IMR-90 (cell line): ENCODE measurements at regions not wholly inside any gene's neighbourhood (a gene's known extent, or its start where the extent isn't known, plus 50 kb on each side); places are given as distances from the start of the nearest gene placed in this dataset.

ENCODE experiments used
- ATAC-seq: fragments of 200-7000 bp; cut with Tn5 transposase; 2 replicates; pipeline ENCODE4 v1.9.1; 2020; ENCODE audit warnings: low read depth, mild to moderate bottlenecking, moderate library complexity
- BruUV-seq: library from RNA; stranded (reverse); fragments of 400-500 nt; replicated peaks from 2 replicates; lab custom pipeline; 2021; lab: Mats Ljungman, UMichigan
- CTCF ChIA-PET: fragments of 300-600 bp; formaldehyde crosslinking; extraction: SDS; loops from one replicate; lab custom pipeline; 2021; ENCODE audit warnings: antibody characterized with exemption; lab: Yijun Ruan, JAX
- POLR2A ChIA-PET: fragments of 300-600 bp; sonication (Branson Sonifier 250); formaldehyde crosslinking; loops from one replicate; lab custom pipeline; 2022; ENCODE audit warnings: antibody characterized with exemption; ENCODE audit not compliant: unreplicated experiment; lab: Charles Lee
- DNase-seq: peaks from one replicate; pipeline ENCODE4 v3.0.0; 2013
- H2AFZ ChIP-seq: replicated peaks from 2 replicates; pipeline ENCODE3; 2013; ENCODE audit warnings: low read length, mild to moderate bottlenecking; ENCODE audit not compliant: poor library complexity
- H2AK5ac ChIP-seq: 2 replicates; pipeline ENCODE4 v1.6.1; 2013; ENCODE audit warnings: low read depth, low read length, inconsistent platforms
- H2AK9ac ChIP-seq: replicated peaks from 2 replicates; pipeline ENCODE3; 2013; ENCODE audit warnings: mild to moderate bottlenecking, low read depth, low read length, moderate library complexity; ENCODE audit not compliant: poor library complexity
- H2BK120ac ChIP-seq: 2 replicates; pipeline ENCODE4 v1.6.1; 2013; ENCODE audit warnings: low read depth, low read length, inconsistent platforms
- H2BK15ac ChIP-seq: 3 replicates; pipeline ENCODE4 v1.6.1; 2013; ENCODE audit warnings: low read depth, low read length, inconsistent platforms
- H2BK20ac ChIP-seq: 2 replicates; pipeline ENCODE4 v1.6.1; 2013; ENCODE audit warnings: low read depth, mild to moderate bottlenecking, inconsistent platforms, low read length, moderate library complexity
- H2BK5ac ChIP-seq: 2 replicates; pipeline ENCODE4 v1.6.1; 2013; ENCODE audit warnings: mild to moderate bottlenecking, low read depth, low read length, inconsistent platforms; ENCODE audit not compliant: poor library complexity, severe bottlenecking
- H3K14ac ChIP-seq: replicated peaks from 2 replicates; pipeline ENCODE4 v1.6.1; 2013; ENCODE audit warnings: low read depth, low read length, inconsistent platforms
- H3K18ac ChIP-seq: 2 replicates; pipeline ENCODE4 v1.6.1; 2013; ENCODE audit warnings: low read depth, low read length, control low read depth
- H3K23ac ChIP-seq: 2 replicates; pipeline ENCODE4 v1.6.1; 2013; ENCODE audit warnings: low read depth, low read length, inconsistent platforms
- H3K27ac ChIP-seq: 2 replicates; pipeline ENCODE4 v1.5.1; 2013; ENCODE audit warnings: mild to moderate bottlenecking, control low read depth, low read length; ENCODE audit not compliant: insufficient read depth
- H3K27me3 ChIP-seq: 2 replicates; pipeline ENCODE4 v1.6.1; 2013; ENCODE audit warnings: low read length; ENCODE audit not compliant: control insufficient read depth, insufficient read depth
- H3K36me3 ChIP-seq: 2 replicates; pipeline ENCODE4 v1.6.1; 2013; ENCODE audit warnings: low read length, mixed read lengths; ENCODE audit not compliant: control insufficient read depth, insufficient read depth
- H3K4ac ChIP-seq: 2 replicates; pipeline ENCODE4 v1.6.1; 2013; ENCODE audit warnings: low read depth, low read length, inconsistent platforms
- H3K4me1 ChIP-seq: 2 replicates; pipeline ENCODE4 v1.6.1; 2013; ENCODE audit warnings: low read length, mixed read lengths; ENCODE audit not compliant: control insufficient read depth, insufficient read depth
- H3K4me2 ChIP-seq: 2 replicates; pipeline ENCODE4 v1.6.1; 2013; ENCODE audit warnings: low read depth, mild to moderate bottlenecking, control low read depth, low read length, moderate library complexity
- H3K4me3 ChIP-seq: 2 replicates; pipeline ENCODE4 v1.5.1; 2013; ENCODE audit warnings: low read depth, mild to moderate bottlenecking, control low read depth, low read length, moderate library complexity; ENCODE audit not compliant: insufficient read depth
- H3K56ac ChIP-seq: 2 replicates; pipeline ENCODE4 v1.6.1; 2013; ENCODE audit warnings: low read length, inconsistent platforms; ENCODE audit not compliant: insufficient read depth; ENCODE audit errors: extremely low read depth
- H3K79me1 ChIP-seq, 2 experiments: 2 replicates each; pipeline ENCODE4 v1.6.1; 2013; ENCODE audit warnings: low read length in 2 of 2, inconsistent platforms in 1 of 2, low read depth in 1 of 2
- H3K9ac ChIP-seq: 2 replicates; pipeline ENCODE4 v1.6.1; 2013; ENCODE audit warnings: low read depth, low read length, control low read depth
- H3K9me1 ChIP-seq: 2 replicates; pipeline ENCODE4 v1.6.1; 2013; ENCODE audit warnings: low read length, inconsistent platforms; ENCODE audit not compliant: insufficient read depth
- H3K9me3 ChIP-seq: 2 replicates; pipeline ENCODE4 v1.6.1; 2013; ENCODE audit warnings: low read length; ENCODE audit not compliant: control insufficient read depth, insufficient read depth
- H4K20me1 ChIP-seq: 2 replicates; pipeline ENCODE4 v1.6.1; 2013; ENCODE audit warnings: low read length, inconsistent platforms; ENCODE audit not compliant: insufficient read depth
- H4K5ac ChIP-seq: 2 replicates; pipeline ENCODE4 v1.6.1; 2013; ENCODE audit warnings: mild to moderate bottlenecking, low read depth, low read length, control low read depth
- H4K8ac ChIP-seq, 2 experiments: 2 replicates each; pipeline ENCODE4 v1.6.1; 2013; ENCODE audit warnings: low read depth in 2 of 2, low read length in 2 of 2, control low read depth in 1 of 2, inconsistent platforms in 1 of 2
- H4K91ac ChIP-seq: 2 replicates; pipeline ENCODE4 v1.6.1; 2013; ENCODE audit warnings: low read depth, low read length, inconsistent platforms; ENCODE audit not compliant: insufficient read depth
- CTCF ChIP-seq: conservative IDR thresholded peaks from 2 replicates; pipeline ENCODE4 v1.5.1; 2012; ENCODE audit warnings: mild to moderate bottlenecking, low read depth, low read length, improper control_type of control experiment
- RCOR1 ChIP-seq: IDR thresholded peaks from 2 replicates; pipeline ENCODE4 v1.6.1; 2012; ENCODE audit warnings: mild to moderate bottlenecking, low read length, improper control_type of control experiment; ENCODE audit not compliant: insufficient replicate concordance
- RFX5 ChIP-seq: IDR thresholded peaks from 2 replicates; pipeline ENCODE4 v1.8.0; 2012; ENCODE audit warnings: low read depth, mild to moderate bottlenecking, low read length, moderate library complexity
- SMC3 ChIP-seq: fragments of 150-350 bp; IDR thresholded peaks from 2 replicates; pipeline ENCODE4 v1.6.1; 2016; ENCODE audit warnings: low read depth, mild to moderate bottlenecking, antibody characterized with exemption, low read length, moderate library complexity
- WGBS, 2 experiments: methylation state at CpG; one replicate each; pipeline versions ENCODE4 v1.1.5 to v1.1.7; 2013; ENCODE audit warnings: missing lambda C conversion rate in 2 of 2; ENCODE audit not compliant: insufficient read length in 1 of 2; ENCODE audit errors: extremely low coverage in 2 of 2; 5-methylcytosine and 5-hydroxymethylcytosine counted together
- dilution Hi-C: fragments of 300-500 bp; cut with HindIII; formaldehyde crosslinking; loops from one replicate; pipeline ENCODE4 v1.14.3; 2018; ENCODE audit warnings: low sequenced_read_pairs; ENCODE audit not compliant: unreplicated experiment
- in situ Hi-C: fragments of 300-500 bp; cut with MboI; formaldehyde crosslinking; loops from 3 replicates; pipeline ENCODE4 v1.14.3; 2019; ENCODE audit warnings: low sequenced_read_pairs, inconsistent platforms, mixed read lengths
- intact Hi-C: fragments of 100-400 bp; cut with micrococcal nuclease; formaldehyde crosslinking; loops from 2 replicates; pipeline ENCODE4 v1.10.0; 2022

- Histone ChIP-seq H4K20me1 (no peaks in the 10 kb centered on the region), H2AK5ac (no peak overlapping the region), H2BK20ac (no peak overlapping the region), H3K4me3 (no peak overlapping the region), H3K27me3 (no peaks in the 10 kb centered on the region), H2AFZ (no peak overlapping the region), H2BK120ac (no peak overlapping the region), H3K9ac (no peak overlapping the region), H3K4ac (no peak overlapping the region), H3K14ac (no peak overlapping the region), H3K23ac (no peak overlapping the region), H3K56ac (no peak overlapping the region), H3K27ac (no peak overlapping the region), H2BK15ac (no peak overlapping the region), H3K79me1 (no peaks in the 10 kb centered on the region), H3K9me1 (no peaks in the 10 kb centered on the region), H4K5ac (no peak overlapping the region), H4K8ac (no peak overlapping the region), H3K4me1 (peaks cover 4% of the 10 kb centered on the region), H2BK5ac (no peak overlapping the region), H3K36me3 (no peaks in the 10 kb centered on the region), H4K91ac (no peak overlapping the region), H3K9me3 (no peaks in the 10 kb centered on the region), H2AK9ac (no peak overlapping the region), H3K4me2 (no peak overlapping the region), H3K18ac (no peak overlapping the region)
- TF ChIP-seq RCOR1: no peak
- no peak for TF ChIP-seq RFX5
- TF ChIP-seq SMC3: no peak
- TF ChIP-seq CTCF: no peak
- ChIA-PET CTCF (no interaction called here), POLR2A (no interaction called here)
- in situ Hi-C loops: no loop called here
- no TSS peak for BruUV-seq
- 57% methylated on average over 1 of the region's 9 CpGs; no CpG with 5 or more reads in 1 of the 2 experiments for WGBS, 2 experiments
- intact Hi-C loops: no loop called here
- ATAC-seq: no peak
- DNase-seq: no peak
- dilution Hi-C loops: no loop called here
These were observed 268.3 kb upstream of the ACTBL2 start for GRCh38 chr5:57750891-57751290.
